Fibroblast of skin of right biceps (primary cell): ENCODE measurements at regions not wholly inside any gene's neighbourhood (a gene's known extent, or its start where the extent isn't known, plus 50 kb on each side); places are given as distances from the start of the nearest gene placed in this dataset.
A peak's percentile ranks its signal among the peaks of the same experiment; 100 is the strongest.

Source experiments
- DNase-seq: peaks from one replicate; pipeline ENCODE4 v3.0.0-alpha.2; 2013

GRCh38 chr15:94177112-94177511 lies 54.2 kb upstream of the MCTP2 start:
- peak; percentile 42 for DNase-seq

- no peak for DNase-seq
Observed at GRCh38 chr15:94175420-94175819, 55.9 kb upstream of the MCTP2 start.

- peak; percentile 89 for DNase-seq
Observed at GRCh38 chr15:94174399-94174802, 57.0 kb upstream of the MCTP2 start.

GRCh38 chr15:94168250-94168649 lies 63.1 kb upstream of the MCTP2 start:
- no peak for DNase-seq

- no peak for DNase-seq
Observed at GRCh38 chr15:94164971-94165370, 66.4 kb upstream of the MCTP2 start.

- DNase-seq: peak; percentile 65
Observed at GRCh38 chr15:94164202-94164807, 67.1 kb upstream of the MCTP2 start.

- DNase-seq: no peak
Observed at GRCh38 chr15:94162939-94163338, 68.4 kb upstream of the MCTP2 start.

- no peak for DNase-seq
Observed at GRCh38 chr15:94154255-94154654, 77.1 kb upstream of the MCTP2 start.

GRCh38 chr15:94145046-94145445 lies 86.3 kb upstream of the MCTP2 start:
- no peak for DNase-seq

- DNase-seq: no peak
Observed at GRCh38 chr15:94141802-94142201, 89.6 kb upstream of the MCTP2 start.

- peak; percentile 29 for DNase-seq
Observed at GRCh38 chr15:94135486-94136147, 95.7 kb upstream of the MCTP2 start.

GRCh38 chr15:94131875-94132274 lies 99.5 kb upstream of the MCTP2 start:
- no peak for DNase-seq

GRCh38 chr15:94130504-94130903 lies 100.9 kb upstream of the MCTP2 start:
- DNase-seq: no peak

GRCh38 chr15:94127006-94127405 lies 104.4 kb upstream of the MCTP2 start:
- DNase-seq: no peak

- no peak for DNase-seq
Observed at GRCh38 chr15:94125698-94126097, 105.7 kb upstream of the MCTP2 start.

GRCh38 chr15:94125156-94125555 lies 106.2 kb upstream of the MCTP2 start:
- peak; percentile 82 for DNase-seq

GRCh38 chr15:94122516-94122915 lies 108.8 kb upstream of the MCTP2 start:
- no peak for DNase-seq

- peak; percentile 90 for DNase-seq
Observed at GRCh38 chr15:94119923-94120775, 111.2 kb upstream of the MCTP2 start.

- DNase-seq: no peak
Observed at GRCh38 chr15:94119298-94119811, 112.0 kb upstream of the MCTP2 start.

- peak; percentile 42 for DNase-seq
Observed at GRCh38 chr15:94110476-94111130, 120.8 kb upstream of the MCTP2 start.

- DNase-seq: no peak
Observed at GRCh38 chr15:94107652-94108051, 123.7 kb upstream of the MCTP2 start.

- peak; percentile 57 for DNase-seq
Observed at GRCh38 chr15:94105760-94106159, 125.6 kb upstream of the MCTP2 start.

GRCh38 chr15:94100863-94101262 lies 130.5 kb upstream of the MCTP2 start:
- no peak for DNase-seq
